GM12878 (cell line): ENCODE measurements at regions not wholly inside any gene's neighbourhood (a gene's known extent, or its start where the extent isn't known, plus 50 kb on each side); places are given as distances from the start of the nearest gene placed in this dataset.

Source experiments
- ATAC-seq: fragments of 200-7000 bp; cut with Tn5 transposase; 3 replicates; pipeline ENCODE4 v1.9.1; 2020; ENCODE audit warnings: mild to moderate bottlenecking, moderate library complexity
- BruUV-seq: library from RNA; stranded (reverse); fragments of 400-500 nt; replicated peaks from 2 replicates; lab custom pipeline; 2021; lab: Mats Ljungman, UMichigan
- CTCF ChIA-PET: fragments of 300-600 bp; sonication (Branson Sonifier 250); formaldehyde crosslinking; extraction: SDS; loops from one replicate; lab custom pipeline; 2021; ENCODE audit warnings: inconsistent platforms; lab: Yijun Ruan, JAX
- POLR2A ChIA-PET: fragments of 350-600 bp; formaldehyde crosslinking; extraction: SDS; loops from one replicate; lab custom pipeline; 2021; ENCODE audit warnings: inconsistent platforms; lab: Charles Lee
- RAD21 ChIA-PET: fragments of 300-600 bp; sonication (Branson Sonifier 250); formaldehyde crosslinking; loops from one replicate; lab custom pipeline; 2023; ENCODE audit warnings: antibody characterized with exemption; ENCODE audit not compliant: unreplicated experiment; lab: Charles Lee
- SMC1A ChIA-PET: fragments of 300-600 bp; sonication (Branson Sonifier 250); formaldehyde crosslinking; loops from one replicate; lab custom pipeline; 2023; ENCODE audit not compliant: unreplicated experiment, uncharacterized antibody; lab: Charles Lee
- DNase-seq: peaks from one replicate; pipeline ENCODE4 v3.0.0-alpha.2; 2011; ENCODE audit warnings: low read depth, low spot score
- FAIRE-seq: peaks from 3 replicates; lab custom pipeline; 2011; peaks lifted over from hg19 to GRCh38; lab: Jason Lieb, UNC
- H2AFZ ChIP-seq: 2 replicates; pipeline ENCODE4 v1.6.0; 2011; ENCODE audit warnings: low read depth, low read length, control low read depth; ENCODE audit not compliant: control insufficient read depth
- H3K27ac ChIP-seq: 2 replicates; pipeline ENCODE4 v1.5.1; 2011; ENCODE audit warnings: control low read depth; ENCODE audit not compliant: control insufficient read depth, insufficient read depth
- H3K27me3 ChIP-seq, 2 experiments: replicated peaks in 1 of 2; 2 replicates each; pipeline versions ENCODE4 v1.6.0 to v1.6.1; 2011; ENCODE audit warnings: low read length in 1 of 2; ENCODE audit not compliant: control insufficient read depth in 2 of 2, insufficient read depth in 2 of 2
- H3K36me3 ChIP-seq, 2 experiments: 2 replicates each; pipeline ENCODE4 v1.5.1; 2011; ENCODE audit warnings: low read length in 1 of 2; ENCODE audit not compliant: control insufficient read depth in 2 of 2, insufficient read depth in 2 of 2
- H3K4me1 ChIP-seq: 2 replicates; pipeline ENCODE4 v1.6.1; 2011; ENCODE audit warnings: mild to moderate bottlenecking, low read length, moderate library complexity, mixed read lengths; ENCODE audit not compliant: control insufficient read depth, insufficient read depth
- H3K4me2 ChIP-seq: 2 replicates; pipeline ENCODE4 v1.6.0; 2011; ENCODE audit warnings: control low read depth; ENCODE audit not compliant: control insufficient read depth, insufficient read depth
- H3K4me3 ChIP-seq: fragments of 200-600 bp; sonication (generic); 2 replicates; pipeline ENCODE4 v1.5.1; 2016
- H3K79me2 ChIP-seq: 2 replicates; pipeline ENCODE4 v1.6.0; 2011; ENCODE audit warnings: low read length; ENCODE audit not compliant: control insufficient read depth, insufficient read depth
- H3K9ac ChIP-seq: 2 replicates; pipeline ENCODE4 v1.8.0; 2011; ENCODE audit warnings: low read length, control low read depth, mixed read lengths; ENCODE audit not compliant: control insufficient read depth, insufficient read depth
- H3K9me3 ChIP-seq: replicated peaks from 3 replicates; pipeline ENCODE4 v1.5.1; 2011; ENCODE audit warnings: mild to moderate bottlenecking, low read length; ENCODE audit not compliant: control insufficient read depth, insufficient read depth
- H4K20me1 ChIP-seq: 2 replicates; pipeline ENCODE4 v1.6.0; 2011; ENCODE audit not compliant: control insufficient read depth, insufficient read depth
- BACH1 ChIP-seq: fragments of 450-650 bp; IDR thresholded peaks from 2 replicates; pipeline ENCODE4 v1.6.1; 2017; ENCODE audit warnings: mild to moderate bottlenecking, borderline replicate concordance
- CEBPB ChIP-seq, 2 experiments: fragments of 150-350 bp in 1 of 2; IDR thresholded peaks; 2 replicates each; pipeline ENCODE4 v1.6.1; 2012 to 2014; ENCODE audit warnings: low read depth in 2 of 2, low read length in 2 of 2, borderline replicate concordance in 1 of 2, inconsistent platforms in 1 of 2
- CREM ChIP-seq: IDR thresholded peaks from 2 replicates; pipeline ENCODE4 v1.6.1; 2014; ENCODE audit warnings: antibody characterized with exemption, low read depth
- ETV6 ChIP-seq, 2 experiments: fragments of 450-650 bp in 1 of 2; IDR thresholded peaks in 1 of 2; conservative IDR thresholded peaks in 1 of 2; 2 replicates each; pipeline ENCODE4 v1.6.1; 2014; ENCODE audit warnings: antibody characterized with exemption in 1 of 2, borderline replicate concordance in 1 of 2, low read depth in 1 of 2, mild to moderate bottlenecking in 1 of 2, moderate library complexity in 1 of 2
- FOXM1 ChIP-seq: IDR thresholded peaks from 2 replicates; pipeline ENCODE4 v1.6.1; 2012; ENCODE audit warnings: low read depth, mild to moderate bottlenecking, inconsistent platforms, low read length, moderate library complexity
- HDAC2 ChIP-seq: fragments of 200-600 bp; sonication (generic); IDR thresholded peaks from 2 replicates; pipeline ENCODE4 v1.6.1; 2017
- KLF5 ChIP-seq: fragments of 450-650 bp; IDR thresholded peaks from 2 replicates; pipeline ENCODE4 v1.6.1; 2014; ENCODE audit warnings: mild to moderate bottlenecking; ENCODE audit not compliant: partially characterized antibody
- MYB ChIP-seq: fragments of 150-350 bp; IDR thresholded peaks from 2 replicates; pipeline ENCODE4 v1.6.1; 2014; ENCODE audit warnings: mild to moderate bottlenecking, low read depth, low read length, borderline replicate concordance
- POU2F2 ChIP-seq: IDR thresholded peaks from 3 replicates; pipeline ENCODE4 v1.6.1; 2011; ENCODE audit warnings: low read depth, mild to moderate bottlenecking, low read length, borderline replicate concordance
- RUNX3 ChIP-seq: IDR thresholded peaks from 2 replicates; pipeline ENCODE4 v1.6.1; 2012; ENCODE audit warnings: low read length, inconsistent platforms
- SIN3A ChIP-seq: IDR thresholded peaks from 2 replicates; pipeline ENCODE4 v1.6.1; 2012; ENCODE audit warnings: low read depth, low read length, improper control_type of control experiment
- SMAD5 ChIP-seq: IDR thresholded peaks from 2 replicates; pipeline ENCODE4 v1.6.1; 2016; ENCODE audit warnings: antibody characterized with exemption, low read depth
- SMC3 ChIP-seq: IDR thresholded peaks from 2 replicates; pipeline ENCODE4 v1.6.1; 2011; ENCODE audit warnings: low read length, improper control_type of control experiment, borderline replicate concordance
- SRF ChIP-seq, 2 experiments: IDR thresholded peaks; 2 replicates each; pipeline ENCODE4 v1.6.1; 2011; ENCODE audit warnings: low read depth in 2 of 2, low read length in 2 of 2, mild to moderate bottlenecking in 1 of 2, moderate library complexity in 1 of 2
- WRNIP1 ChIP-seq: IDR thresholded peaks from 2 replicates; pipeline ENCODE4 v1.6.1; 2011; ENCODE audit warnings: low read depth, low read length, improper control_type of control experiment, borderline replicate concordance
- WGBS: methylation state at CpG from one replicate; pipeline ENCODE4 v1.1.6; 2016; ENCODE audit warnings: low lambda C conversion rate; ENCODE audit not compliant: insufficient replicate concordance, insufficient coverage; ENCODE audit errors: missing lambda C conversion rate; 5-methylcytosine and 5-hydroxymethylcytosine counted together
- in situ Hi-C: fragments of 300-500 bp; cut with MboI; formaldehyde crosslinking; loops from 9 replicates; pipeline ENCODE4 v1.14.3; 2018; ENCODE audit warnings: mixed read lengths
- intact Hi-C: fragments of 100-400 bp; cut with micrococcal nuclease; formaldehyde crosslinking; loops from one replicate; pipeline ENCODE4 v1.14.2; 2022; ENCODE audit not compliant: unreplicated experiment
- TF ChIP-seq, protein P1 (sequence below): IDR thresholded peaks from 2 replicates; pipeline ENCODE4 v1.6.1; 2012; ENCODE audit warnings: mild to moderate bottlenecking, low read depth, low read length
- TF ChIP-seq, protein P2 (sequence below): IDR thresholded peaks from 2 replicates; pipeline ENCODE4 v1.6.1; 2011; ENCODE audit warnings: borderline replicate concordance, low read depth, mild to moderate bottlenecking, moderate library complexity, low read length; ENCODE audit not compliant: insufficient read depth, poor library complexity, severe bottlenecking
- TF ChIP-seq, protein P3 (sequence below): fragments of 450-650 bp; IDR thresholded peaks from 2 replicates; pipeline ENCODE4 v1.6.1; 2017; ENCODE audit warnings: mild to moderate bottlenecking, low read depth, inconsistent platforms; ENCODE audit not compliant: poor library complexity, severe bottlenecking

DNA sequence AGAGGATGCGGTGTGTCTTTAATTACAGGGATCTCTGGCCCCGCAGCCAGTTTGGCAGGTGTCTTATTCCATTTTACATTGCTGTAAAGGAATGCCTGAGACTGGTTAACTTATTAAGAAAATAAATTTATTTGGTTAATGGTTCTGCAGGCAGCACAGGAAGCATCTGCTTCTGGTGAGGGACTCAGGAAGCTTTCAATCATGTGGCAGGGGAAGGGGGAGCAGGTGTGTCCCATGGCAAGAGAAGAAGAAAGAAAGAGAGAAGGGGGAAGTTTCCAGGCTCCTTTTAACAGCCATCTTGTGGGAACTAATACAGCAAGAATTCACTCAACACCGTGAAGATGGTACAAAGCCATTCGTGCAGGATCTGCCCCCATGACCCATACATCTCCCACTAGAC lies 128.0 kb upstream of the CRBN start (continued):
- TF ChIP-seq, protein P1, sequence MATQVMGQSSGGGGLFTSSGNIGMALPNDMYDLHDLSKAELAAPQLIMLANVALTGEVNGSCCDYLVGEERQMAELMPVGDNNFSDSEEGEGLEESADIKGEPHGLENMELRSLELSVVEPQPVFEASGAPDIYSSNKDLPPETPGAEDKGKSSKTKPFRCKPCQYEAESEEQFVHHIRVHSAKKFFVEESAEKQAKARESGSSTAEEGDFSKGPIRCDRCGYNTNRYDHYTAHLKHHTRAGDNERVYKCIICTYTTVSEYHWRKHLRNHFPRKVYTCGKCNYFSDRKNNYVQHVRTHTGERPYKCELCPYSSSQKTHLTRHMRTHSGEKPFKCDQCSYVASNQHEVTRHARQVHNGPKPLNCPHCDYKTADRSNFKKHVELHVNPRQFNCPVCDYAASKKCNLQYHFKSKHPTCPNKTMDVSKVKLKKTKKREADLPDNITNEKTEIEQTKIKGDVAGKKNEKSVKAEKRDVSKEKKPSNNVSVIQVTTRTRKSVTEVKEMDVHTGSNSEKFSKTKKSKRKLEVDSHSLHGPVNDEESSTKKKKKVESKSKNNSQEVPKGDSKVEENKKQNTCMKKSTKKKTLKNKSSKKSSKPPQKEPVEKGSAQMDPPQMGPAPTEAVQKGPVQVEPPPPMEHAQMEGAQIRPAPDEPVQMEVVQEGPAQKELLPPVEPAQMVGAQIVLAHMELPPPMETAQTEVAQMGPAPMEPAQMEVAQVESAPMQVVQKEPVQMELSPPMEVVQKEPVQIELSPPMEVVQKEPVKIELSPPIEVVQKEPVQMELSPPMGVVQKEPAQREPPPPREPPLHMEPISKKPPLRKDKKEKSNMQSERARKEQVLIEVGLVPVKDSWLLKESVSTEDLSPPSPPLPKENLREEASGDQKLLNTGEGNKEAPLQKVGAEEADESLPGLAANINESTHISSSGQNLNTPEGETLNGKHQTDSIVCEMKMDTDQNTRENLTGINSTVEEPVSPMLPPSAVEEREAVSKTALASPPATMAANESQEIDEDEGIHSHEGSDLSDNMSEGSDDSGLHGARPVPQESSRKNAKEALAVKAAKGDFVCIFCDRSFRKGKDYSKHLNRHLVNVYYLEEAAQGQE, result no peak
- TF ChIP-seq ETV6 (conservative IDR thresholded peaks at IDR 0.05 in 1 of 2, IDR thresholded peaks at IDR 0.05 in 1 of 2; ENCODE audit: borderline replicate concordance in 1 of 2, low read depth in 1 of 2), result no peak
- TF ChIP-seq, protein P2, sequence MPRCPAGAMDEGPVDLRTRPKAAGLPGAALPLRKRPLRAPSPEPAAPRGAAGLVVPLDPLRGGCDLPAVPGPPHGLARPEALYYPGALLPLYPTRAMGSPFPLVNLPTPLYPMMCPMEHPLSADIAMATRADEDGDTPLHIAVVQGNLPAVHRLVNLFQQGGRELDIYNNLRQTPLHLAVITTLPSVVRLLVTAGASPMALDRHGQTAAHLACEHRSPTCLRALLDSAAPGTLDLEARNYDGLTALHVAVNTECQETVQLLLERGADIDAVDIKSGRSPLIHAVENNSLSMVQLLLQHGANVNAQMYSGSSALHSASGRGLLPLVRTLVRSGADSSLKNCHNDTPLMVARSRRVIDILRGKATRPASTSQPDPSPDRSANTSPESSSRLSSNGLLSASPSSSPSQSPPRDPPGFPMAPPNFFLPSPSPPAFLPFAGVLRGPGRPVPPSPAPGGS, result no peak
- TF ChIP-seq BACH1, result no peak
- TF ChIP-seq SRF (IDR thresholded peaks at IDR 0.05; ENCODE audit: low read depth in 2 of 2, low read length in 2 of 2), result no peak
- TF ChIP-seq CEBPB (IDR thresholded peaks at IDR 0.05; ENCODE audit: borderline replicate concordance in 1 of 2, low read depth in 2 of 2, low read length in 2 of 2), result no peak
- TF ChIP-seq FOXM1, result no peak

DNA sequence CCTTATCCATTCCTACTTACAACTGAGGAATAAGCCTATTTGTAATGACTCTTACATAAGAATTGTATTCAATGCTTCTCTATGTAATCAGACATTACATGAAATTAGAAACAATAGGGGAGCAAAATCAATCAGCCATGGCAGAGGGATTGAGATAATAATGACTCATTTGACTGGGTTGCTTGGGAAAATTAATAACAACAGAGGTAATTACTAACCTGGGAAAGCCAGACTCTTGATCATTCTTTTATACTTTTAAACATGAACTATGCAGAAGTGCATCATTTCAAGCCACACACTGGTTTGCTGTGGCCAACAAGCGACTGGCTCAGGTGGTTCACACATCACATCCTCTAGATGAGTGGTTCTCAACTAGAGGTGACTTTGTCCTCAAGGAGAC lies 126.3 kb upstream of the CRBN start:
- CTCF ChIA-PET, result no interaction called here
- POLR2A ChIA-PET, result no interaction called here
- no peaks in the 10 kb centered on the region for H3K79me2 ChIP-seq
- H3K27me3 ChIP-seq, result no peaks in the 10 kb centered on the region
- no peaks in the 10 kb centered on the region for H4K20me1 ChIP-seq
- SMC1A ChIA-PET, result no interaction called here
- no peak for DNase-seq
- RAD21 ChIA-PET, result interaction anchor here (1.8 kb wide), 1 partner anchor 105 kb away, joined by 5 read pairs; no protein-coding TSS in a partner anchor
- H3K9me3 ChIP-seq, result no peaks in the 10 kb centered on the region
- in situ Hi-C loops (no loop called here), intact Hi-C loops (no loop called here)
- no peak overlapping the region for H3K4me2 ChIP-seq
- H3K27ac ChIP-seq, result no peak overlapping the region
- H3K4me1 ChIP-seq, result no peaks in the 10 kb centered on the region
- no peak for FAIRE-seq
- H3K36me3 ChIP-seq, result no peaks in the 10 kb centered on the region
- no peak overlapping the region for H3K4me3 ChIP-seq
- ATAC-seq, result no peak
- WGBS, result 0% methylated on average over 1 of the region's 1 CpG
- no peak overlapping the region for H3K9ac ChIP-seq
- no TSS peak for BruUV-seq
- H2AFZ ChIP-seq, result no peak overlapping the region
- TF ChIP-seq SRF (IDR thresholded peaks at IDR 0.05; ENCODE audit: low read depth in 2 of 2, low read length in 2 of 2), result no peak
- TF ChIP-seq POU2F2, result no peak
- TF ChIP-seq WRNIP1, result no peak
- TF ChIP-seq, protein P3, sequence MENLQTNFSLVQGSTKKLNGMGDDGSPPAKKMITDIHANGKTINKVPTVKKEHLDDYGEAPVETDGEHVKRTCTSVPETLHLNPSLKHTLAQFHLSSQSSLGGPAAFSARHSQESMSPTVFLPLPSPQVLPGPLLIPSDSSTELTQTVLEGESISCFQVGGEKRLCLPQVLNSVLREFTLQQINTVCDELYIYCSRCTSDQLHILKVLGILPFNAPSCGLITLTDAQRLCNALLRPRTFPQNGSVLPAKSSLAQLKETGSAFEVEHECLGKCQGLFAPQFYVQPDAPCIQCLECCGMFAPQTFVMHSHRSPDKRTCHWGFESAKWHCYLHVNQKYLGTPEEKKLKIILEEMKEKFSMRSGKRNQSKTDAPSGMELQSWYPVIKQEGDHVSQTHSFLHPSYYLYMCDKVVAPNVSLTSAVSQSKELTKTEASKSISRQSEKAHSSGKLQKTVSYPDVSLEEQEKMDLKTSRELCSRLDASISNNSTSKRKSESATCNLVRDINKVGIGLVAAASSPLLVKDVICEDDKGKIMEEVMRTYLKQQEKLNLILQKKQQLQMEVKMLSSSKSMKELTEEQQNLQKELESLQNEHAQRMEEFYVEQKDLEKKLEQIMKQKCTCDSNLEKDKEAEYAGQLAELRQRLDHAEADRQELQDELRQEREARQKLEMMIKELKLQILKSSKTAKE, result no peak
- no peak for TF ChIP-seq SMC3
- no peak for TF ChIP-seq SMAD5
- no peak for TF ChIP-seq SIN3A
- no peak for TF ChIP-seq CREM
- no peak for TF ChIP-seq KLF5
- no peak for TF ChIP-seq RUNX3
- TF ChIP-seq HDAC2, result no peak
- no peak for TF ChIP-seq MYB
